H9 (cell line): ENCODE measurements at regions not wholly inside any gene's neighbourhood (a gene's known extent, or its start where the extent isn't known, plus 50 kb on each side); places are given as distances from the start of the nearest gene placed in this dataset.

Experiments used
- DNase-seq: peaks from one replicate; pipeline ENCODE4 v3.0.0-alpha.2; 2017
- H2AFZ ChIP-seq: one replicate; pipeline ENCODE4 v1.6.1; 2013; ENCODE audit warnings: mild to moderate bottlenecking, low read length, control low read depth, moderate library complexity
- H2AK5ac ChIP-seq: 2 replicates; pipeline ENCODE4 v1.6.1; 2013; ENCODE audit warnings: low read length, control low read depth, mixed read lengths; ENCODE audit not compliant: insufficient read length
- H2BK120ac ChIP-seq: one replicate; pipeline ENCODE4 v1.6.1; 2013; ENCODE audit warnings: low read depth, mild to moderate bottlenecking, low read length, control low read depth, inconsistent platforms; ENCODE audit not compliant: poor library complexity, severe bottlenecking
- H2BK12ac ChIP-seq: 2 replicates; pipeline ENCODE4 v1.6.1; 2013; ENCODE audit warnings: low read length, control low read depth, mixed read lengths, low read depth; ENCODE audit not compliant: insufficient read length
- H2BK15ac ChIP-seq: 2 replicates; pipeline ENCODE4 v1.6.1; 2013; ENCODE audit warnings: low read depth, low read length, control low read depth
- H2BK20ac ChIP-seq: one replicate; pipeline ENCODE4 v1.6.1; 2013; ENCODE audit warnings: low read depth, mild to moderate bottlenecking, low read length, control low read depth, inconsistent platforms; ENCODE audit not compliant: poor library complexity, severe bottlenecking
- H2BK5ac ChIP-seq: 2 replicates; pipeline ENCODE4 v1.6.1; 2013; ENCODE audit warnings: low read length, control low read depth, mixed read lengths; ENCODE audit not compliant: insufficient read length
- H3K14ac ChIP-seq: 2 replicates; pipeline ENCODE4 v1.6.1; 2013; ENCODE audit warnings: low read length, control low read depth; ENCODE audit not compliant: insufficient read depth
- H3K18ac ChIP-seq: 2 replicates; pipeline ENCODE4 v1.6.1; 2013; ENCODE audit warnings: low read depth, mild to moderate bottlenecking, mixed read lengths, low read length, control low read depth; ENCODE audit not compliant: insufficient read length
- H3K23ac ChIP-seq: 2 replicates; pipeline ENCODE4 v1.6.1; 2013; ENCODE audit warnings: low read length, control low read depth, mixed read lengths, low read depth; ENCODE audit not compliant: insufficient read length
- H3K23me2 ChIP-seq: 2 replicates; pipeline ENCODE4 v1.6.1; 2013; ENCODE audit warnings: low read depth, mild to moderate bottlenecking, mixed read lengths, low read length, control low read depth; ENCODE audit not compliant: insufficient read length, poor library complexity, severe bottlenecking
- H3K27ac ChIP-seq: 2 replicates; pipeline ENCODE4 v1.5.1; 2013; ENCODE audit warnings: low read length, control low read depth, mixed read lengths, low read depth; ENCODE audit not compliant: insufficient read length
- H3K27me3 ChIP-seq: 2 replicates; pipeline ENCODE4 v1.6.1; 2013; ENCODE audit warnings: low read length, control low read depth, inconsistent platforms; ENCODE audit not compliant: insufficient read depth
- H3K4ac ChIP-seq: 2 replicates; pipeline ENCODE4 v1.6.1; 2013; ENCODE audit warnings: low read depth, mild to moderate bottlenecking, control low read depth, inconsistent platforms, low read length, moderate library complexity
- H3K4me1 ChIP-seq: 2 replicates; pipeline ENCODE4 v1.6.1; 2013; ENCODE audit warnings: low read length, control low read depth, inconsistent platforms; ENCODE audit not compliant: insufficient read depth
- H3K4me2 ChIP-seq: 2 replicates; pipeline ENCODE4 v1.6.1; 2013; ENCODE audit warnings: low read length, control low read depth, mixed read lengths; ENCODE audit not compliant: insufficient read length, insufficient read depth
- H3K56ac ChIP-seq: 2 replicates; pipeline ENCODE4 v1.6.1; 2013; ENCODE audit warnings: low read depth, mild to moderate bottlenecking, mixed read lengths, low read length, control low read depth; ENCODE audit not compliant: insufficient read length
- H3K79me1 ChIP-seq: 2 replicates; pipeline ENCODE4 v1.6.1; 2013; ENCODE audit warnings: low read depth, mild to moderate bottlenecking, moderate library complexity, low read length, control low read depth, inconsistent platforms; ENCODE audit not compliant: insufficient read depth, poor library complexity, severe bottlenecking
- H3K79me2 ChIP-seq: 2 replicates; pipeline ENCODE4 v1.6.1; 2013; ENCODE audit warnings: low read length, control low read depth, inconsistent platforms; ENCODE audit not compliant: insufficient read depth
- H3K9ac ChIP-seq: 2 replicates; pipeline ENCODE4 v1.6.1; 2013; ENCODE audit warnings: low read length, control low read depth, mixed read lengths; ENCODE audit not compliant: insufficient read length; ENCODE audit errors: extremely low read depth
- H3K9me3 ChIP-seq: one replicate; pipeline ENCODE4 v1.6.1; 2013; ENCODE audit warnings: low read depth, low read length, inconsistent platforms; ENCODE audit not compliant: control insufficient read depth
- H3T11ph ChIP-seq: one replicate; pipeline ENCODE4 v1.6.1; 2013; ENCODE audit warnings: mild to moderate bottlenecking, low read length, control low read depth, inconsistent platforms
- H4K20me1 ChIP-seq: one replicate; pipeline ENCODE4 v1.6.1; 2013; ENCODE audit not compliant: control insufficient read depth, insufficient read length, insufficient read depth
- H4K5ac ChIP-seq: 2 replicates; pipeline ENCODE4 v1.6.1; 2013; ENCODE audit warnings: low read depth, mild to moderate bottlenecking, mixed read lengths, low read length, control low read depth; ENCODE audit not compliant: insufficient read length
- H4K8ac ChIP-seq: replicated peaks from 2 replicates; pipeline ENCODE4 v1.6.1; 2013; ENCODE audit warnings: low read length, control low read depth, mixed read lengths, low read depth; ENCODE audit not compliant: insufficient read length
- H4K91ac ChIP-seq: 2 replicates; pipeline ENCODE4 v1.6.1; 2013; ENCODE audit warnings: low read depth, mild to moderate bottlenecking, moderate library complexity, mixed read lengths, low read length, control low read depth; ENCODE audit not compliant: insufficient read length
- H3K27ac Mint-ChIP-seq, 3 experiments: 2 replicates in 2 of 3; 3 replicates in 1 of 3; pipeline ENCODE4 v1.8.0; 2020 to 2021; ENCODE audit warnings: mixed read lengths in 3 of 3, mild to moderate bottlenecking in 1 of 3, moderate library complexity in 1 of 3
- H3K27me3 Mint-ChIP-seq: 2 replicates; pipeline ENCODE4 v1.8.0; 2021; ENCODE audit warnings: low read depth, mild to moderate bottlenecking, moderate library complexity, mixed read lengths
- H3K36me3 Mint-ChIP-seq, 3 experiments: 2 replicates in 2 of 3; 3 replicates in 1 of 3; pipeline ENCODE4 v1.8.0; 2020 to 2021; ENCODE audit warnings: low read depth in 3 of 3, mixed read lengths in 3 of 3; ENCODE audit not compliant: insufficient read depth in 1 of 3
- H3K4me1 Mint-ChIP-seq, 2 experiments: 2 replicates each; pipeline ENCODE4 v1.8.0; 2020; ENCODE audit warnings: mixed read lengths in 2 of 2
- H3K4me3 Mint-ChIP-seq, 2 experiments: 2 replicates in 1 of 2; 3 replicates in 1 of 2; pipeline ENCODE4 v1.8.0; 2020 to 2021; ENCODE audit warnings: mild to moderate bottlenecking in 2 of 2, mixed read lengths in 2 of 2, moderate library complexity in 1 of 2
- H3K9me3 Mint-ChIP-seq, 2 experiments: 2 replicates in 1 of 2; 3 replicates in 1 of 2; pipeline ENCODE4 v1.8.0; 2020; ENCODE audit warnings: mild to moderate bottlenecking in 2 of 2, mixed read lengths in 2 of 2, moderate library complexity in 1 of 2
- WGBS: extraction: QIAGEN DNeasy Blood & Tissue Kit; methylation state at CpG from one replicate; pipeline ENCODE4 v1.1.7; 2013; ENCODE audit warnings: missing lambda C conversion rate, low lambda C conversion rate, mixed read lengths; ENCODE audit not compliant: insufficient read length; ENCODE audit errors: extremely low coverage; 5-methylcytosine and 5-hydroxymethylcytosine counted together
- TF ChIP-seq, protein P1 (sequence below): fragments of 200-600 bp; sonication (generic); conservative IDR thresholded peaks from 3 replicates; pipeline ENCODE4 v1.8.0; 2021; ENCODE audit warnings: antibody characterized with exemption, mild to moderate bottlenecking

DNA sequence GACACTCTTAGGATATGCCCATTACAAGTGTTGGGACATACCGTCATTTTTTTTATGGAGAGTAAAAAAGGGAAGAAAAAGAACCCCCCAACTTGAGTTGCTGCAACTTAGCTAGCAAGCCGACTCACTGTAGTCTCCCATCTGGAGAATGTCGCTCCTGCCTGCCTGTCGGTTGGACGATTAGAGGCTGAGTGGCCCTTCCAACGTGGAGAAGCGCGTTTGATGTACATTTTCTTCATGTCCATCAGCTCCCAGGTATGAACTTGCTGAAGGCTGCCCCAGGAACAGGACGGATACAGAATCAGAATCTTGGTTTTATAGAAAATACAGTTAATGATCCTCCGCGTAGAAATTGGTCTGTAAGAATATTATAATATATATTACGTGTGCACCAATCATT lies 189.0 kb upstream of the SOX1 start:
- no peak overlapping the region for H3K27ac ChIP-seq
- TF ChIP-seq, protein P1, sequence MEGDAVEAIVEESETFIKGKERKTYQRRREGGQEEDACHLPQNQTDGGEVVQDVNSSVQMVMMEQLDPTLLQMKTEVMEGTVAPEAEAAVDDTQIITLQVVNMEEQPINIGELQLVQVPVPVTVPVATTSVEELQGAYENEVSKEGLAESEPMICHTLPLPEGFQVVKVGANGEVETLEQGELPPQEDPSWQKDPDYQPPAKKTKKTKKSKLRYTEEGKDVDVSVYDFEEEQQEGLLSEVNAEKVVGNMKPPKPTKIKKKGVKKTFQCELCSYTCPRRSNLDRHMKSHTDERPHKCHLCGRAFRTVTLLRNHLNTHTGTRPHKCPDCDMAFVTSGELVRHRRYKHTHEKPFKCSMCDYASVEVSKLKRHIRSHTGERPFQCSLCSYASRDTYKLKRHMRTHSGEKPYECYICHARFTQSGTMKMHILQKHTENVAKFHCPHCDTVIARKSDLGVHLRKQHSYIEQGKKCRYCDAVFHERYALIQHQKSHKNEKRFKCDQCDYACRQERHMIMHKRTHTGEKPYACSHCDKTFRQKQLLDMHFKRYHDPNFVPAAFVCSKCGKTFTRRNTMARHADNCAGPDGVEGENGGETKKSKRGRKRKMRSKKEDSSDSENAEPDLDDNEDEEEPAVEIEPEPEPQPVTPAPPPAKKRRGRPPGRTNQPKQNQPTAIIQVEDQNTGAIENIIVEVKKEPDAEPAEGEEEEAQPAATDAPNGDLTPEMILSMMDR, result no peak
- H3K56ac ChIP-seq, result no peak overlapping the region
- no peak overlapping the region for H2AK5ac ChIP-seq
- no peaks in the 10 kb centered on the region for H3K79me1 ChIP-seq
- H3K27ac Mint-ChIP-seq, result no peak overlapping the region
- no peak overlapping the region for H2BK12ac ChIP-seq
- H3K4me3 Mint-ChIP-seq, result no peak overlapping the region
- no peak overlapping the region for H3K23ac ChIP-seq
- H3K4me2 ChIP-seq, result no peak overlapping the region
- H3K9me3 ChIP-seq, result no peaks in the 10 kb centered on the region
- DNase-seq, result no peak
- no CpG with 5 or more reads among the region's 12 CpGs for WGBS
- H2BK120ac ChIP-seq, result no peak overlapping the region
- no peaks in the 10 kb centered on the region for H3K36me3 Mint-ChIP-seq
- H3K79me2 ChIP-seq, result no peaks in the 10 kb centered on the region
- H4K20me1 ChIP-seq, result no peaks in the 10 kb centered on the region
- no peak overlapping the region for H3K4ac ChIP-seq
- H2AFZ ChIP-seq, result no peak overlapping the region
- no peak overlapping the region for H3K9ac ChIP-seq
- no peak overlapping the region for H4K8ac ChIP-seq
- H3K9me3 Mint-ChIP-seq, result peaks cover 0 to 3% of the 10 kb centered on the region in 2 experiments; a peak in 1 of 5 replicates
- no peak overlapping the region for H3T11ph ChIP-seq
- H3K27me3 ChIP-seq, result no peaks in the 10 kb centered on the region; the same call in 1 of the 2 replicates
- peaks cover 4 to 7% of the 10 kb centered on the region in 2 experiments for H3K4me1 Mint-ChIP-seq
- H3K23me2 ChIP-seq, result no peaks in the 10 kb centered on the region
- H2BK20ac ChIP-seq, result no peak overlapping the region
- H4K5ac ChIP-seq, result no peak overlapping the region
- H2BK15ac ChIP-seq, result no peak overlapping the region
- H3K27me3 Mint-ChIP-seq, result peaks cover 28% of the 10 kb centered on the region
- no peaks in the 10 kb centered on the region for H3K4me1 ChIP-seq
- H2BK5ac ChIP-seq, result no peak overlapping the region
- H3K18ac ChIP-seq, result no peak overlapping the region
- H4K91ac ChIP-seq, result no peak overlapping the region
- no peak overlapping the region for H3K14ac ChIP-seq
